Endodermal cell (in vitro differentiated cells): ENCODE measurements at regions not wholly inside any gene's neighbourhood (a gene's known extent, or its start where the extent isn't known, plus 50 kb on each side); places are given as distances from the start of the nearest gene placed in this dataset.

Source experiments
- DNase-seq: peaks from one replicate; pipeline ENCODE4 v3.0.0-alpha.2; 2017
- H3K27ac ChIP-seq: 2 replicates; pipeline ENCODE4 v1.5.1; 2013; ENCODE audit warnings: mild to moderate bottlenecking, low read depth, low read length, moderate library complexity
- H3K27me3 ChIP-seq: 2 replicates; pipeline ENCODE4 v1.6.1; 2013; ENCODE audit warnings: mild to moderate bottlenecking, low read length, moderate library complexity; ENCODE audit not compliant: insufficient read depth, control insufficient read depth, poor library complexity, severe bottlenecking
- H3K36me3 ChIP-seq: 2 replicates; pipeline ENCODE4 v1.7.0; 2013; ENCODE audit warnings: mild to moderate bottlenecking, low read length, moderate library complexity; ENCODE audit not compliant: control insufficient read depth, insufficient read depth
- H3K4me1 ChIP-seq: one replicate; pipeline ENCODE4 v1.7.0; 2013; ENCODE audit warnings: low read length; ENCODE audit not compliant: control insufficient read depth, insufficient read depth
- H3K4me3 ChIP-seq: 2 replicates; pipeline ENCODE4 v1.5.1; 2013; ENCODE audit warnings: mild to moderate bottlenecking, low read length, moderate library complexity
- H3K9ac ChIP-seq: 2 replicates; pipeline ENCODE4 v1.6.1; 2013; ENCODE audit warnings: mild to moderate bottlenecking, low read length, moderate library complexity; ENCODE audit not compliant: poor library complexity, severe bottlenecking; ENCODE audit errors: extremely low read depth
- H3K9me3 ChIP-seq: 2 replicates; pipeline ENCODE4 v1.6.1; 2013; ENCODE audit warnings: mild to moderate bottlenecking, low read length, moderate library complexity; ENCODE audit not compliant: control insufficient read depth
- H3K27ac Mint-ChIP-seq: 2 replicates; pipeline ENCODE4 v1.8.0; 2020; ENCODE audit warnings: mixed read lengths
- H3K27me3 Mint-ChIP-seq: 2 replicates; pipeline ENCODE4 v1.8.0; 2021; ENCODE audit warnings: mild to moderate bottlenecking, mixed read lengths; ENCODE audit not compliant: insufficient read depth
- H3K36me3 Mint-ChIP-seq: 2 replicates; pipeline ENCODE4 v1.8.0; 2020; ENCODE audit warnings: low read depth, mixed read lengths
- H3K4me1 Mint-ChIP-seq: 2 replicates; pipeline ENCODE4 v1.8.0; 2020; ENCODE audit warnings: mixed read lengths
- H3K4me3 Mint-ChIP-seq: 2 replicates; pipeline ENCODE4 v1.8.0; 2020; ENCODE audit warnings: mild to moderate bottlenecking, moderate library complexity, mixed read lengths
- H3K9me3 Mint-ChIP-seq: 2 replicates; pipeline ENCODE4 v1.8.0; 2020; ENCODE audit warnings: mild to moderate bottlenecking, mixed read lengths
- CTCF ChIP-seq: fragments of 200-600 bp; sonication (generic); conservative IDR thresholded peaks from 2 replicates; pipeline ENCODE4 v1.5.0; 2021; ENCODE audit warnings: antibody characterized with exemption, mild to moderate bottlenecking
- WGBS, 2 experiments: methylation state at CpG; one replicate each; pipeline versions ENCODE4 v1.1.5 to v1.1.7; 2013; ENCODE audit warnings: missing lambda C conversion rate in 2 of 2, mixed read lengths in 1 of 2; ENCODE audit not compliant: insufficient coverage in 1 of 2, insufficient read length in 1 of 2; 5-methylcytosine and 5-hydroxymethylcytosine counted together

GRCh38 chr3:166279636-166280035, 442.4 kb upstream of the BCHE start:
- H3K36me3 ChIP-seq = no peaks in the 10 kb centered on the region
- no peak overlapping the region for H3K27ac ChIP-seq
- no peak overlapping the region for H3K4me3 Mint-ChIP-seq
- no peaks in the 10 kb centered on the region for H3K4me1 ChIP-seq
- no peak overlapping the region for H3K4me3 ChIP-seq
- DNase-seq = no peak
- TF ChIP-seq CTCF = no peak
- H3K9me3 Mint-ChIP-seq = no peaks in the 10 kb centered on the region
- no peaks in the 10 kb centered on the region for H3K9me3 ChIP-seq
- H3K36me3 Mint-ChIP-seq = no peaks in the 10 kb centered on the region
- H3K4me1 Mint-ChIP-seq = no peaks in the 10 kb centered on the region
- no peaks in the 10 kb centered on the region for H3K27me3 Mint-ChIP-seq
- no peaks in the 10 kb centered on the region for H3K27me3 ChIP-seq
- no peak overlapping the region for H3K9ac ChIP-seq
- H3K27ac Mint-ChIP-seq = no peak overlapping the region
- 85 to 100% methylated on average over 2 of the region's 2 CpGs for WGBS, 2 experiments

GRCh38 chr3:166275024-166275390, 437.8 kb upstream of the BCHE start:
- Mint-ChIP-seq H3K9me3 (no peaks in the 10 kb centered on the region), H3K4me3 (no peak overlapping the region), H3K36me3 (no peaks in the 10 kb centered on the region), H3K27ac (no peak overlapping the region), H3K27me3 (no peaks in the 10 kb centered on the region), H3K4me1 (no peaks in the 10 kb centered on the region)
- Histone ChIP-seq H3K9ac (no peak overlapping the region), H3K27ac (no peak overlapping the region), H3K36me3 (no peaks in the 10 kb centered on the region), H3K27me3 (no peaks in the 10 kb centered on the region), H3K9me3 (no peaks in the 10 kb centered on the region), H3K4me1 (no peaks in the 10 kb centered on the region), H3K4me3 (no peak overlapping the region)
- DNase-seq = no peak
- no peak for TF ChIP-seq CTCF
- 96 to 100% methylated on average over 1 of the region's 1 CpG for WGBS, 2 experiments

GRCh38 chr3:166274351-166275023, 437.3 kb upstream of the BCHE start:
- H3K27me3 ChIP-seq = no peaks in the 10 kb centered on the region
- H3K36me3 ChIP-seq = no peaks in the 10 kb centered on the region
- H3K4me1 ChIP-seq = no peaks in the 10 kb centered on the region
- Mint-ChIP-seq H3K27ac (no peak overlapping the region), H3K4me3 (no peak overlapping the region), H3K36me3 (no peaks in the 10 kb centered on the region), H3K9me3 (no peaks in the 10 kb centered on the region), H3K27me3 (no peaks in the 10 kb centered on the region), H3K4me1 (no peaks in the 10 kb centered on the region)
- no peak for DNase-seq
- no peak overlapping the region for H3K27ac ChIP-seq
- no peak overlapping the region for H3K4me3 ChIP-seq
- H3K9me3 ChIP-seq = no peaks in the 10 kb centered on the region
- 71 to 75% methylated on average over 4 of the region's 4 CpGs for WGBS, 2 experiments
- no peak for TF ChIP-seq CTCF
- H3K9ac ChIP-seq = no peak overlapping the region
